Muscle layer of colon (tissue), 2 donors: ENCODE measurements at regions not wholly inside any gene's neighbourhood (a gene's known extent, or its start where the extent isn't known, plus 50 kb on each side); places are given as distances from the start of the nearest gene placed in this dataset.
"Not testable (repeated sequence)": the region's sequence is repeated elsewhere in the genome, so short reads cannot be mapped to it uniquely, and the experiment has no call there.

Source experiments
- H3K27ac ChIP-seq: one replicate; pipeline ENCODE4 v1.7.0; 2013; ENCODE audit warnings: low read depth, mild to moderate bottlenecking, low read length, moderate library complexity
- H3K27me3 ChIP-seq, 2 donors: one replicate each; pipeline ENCODE4 v1.7.0; 2013; ENCODE audit warnings: low read length in 2 of 2, mild to moderate bottlenecking in 2 of 2; ENCODE audit not compliant: insufficient read depth in 2 of 2, control insufficient read depth in 1 of 2
- H3K36me3 ChIP-seq: one replicate; pipeline ENCODE4 v1.7.0; 2013; ENCODE audit warnings: mild to moderate bottlenecking, low read length; ENCODE audit not compliant: insufficient read depth
- H3K4me1 ChIP-seq: one replicate; pipeline ENCODE4 v1.7.0; 2013; ENCODE audit warnings: mild to moderate bottlenecking, low read length; ENCODE audit not compliant: insufficient read depth
- H3K4me3 ChIP-seq, 2 donors: one replicate each; pipeline ENCODE4 v1.7.0; 2013; ENCODE audit warnings: low read length in 2 of 2, low read depth in 1 of 2, mild to moderate bottlenecking in 1 of 2, moderate library complexity in 1 of 2
- H3K9ac ChIP-seq: one replicate; pipeline ENCODE4 v1.7.0; 2013; ENCODE audit warnings: low read length
- H3K9me3 ChIP-seq: one replicate; pipeline ENCODE4 v1.7.0; 2013; ENCODE audit warnings: mild to moderate bottlenecking, low read length
- donor health status: abdominal sarcoma.
- donor health status: Adenocarcinoma of cecum.

GRCh38 chr20:22692119-22692475 lies 107.7 kb upstream of the FOXA2 start:
- Histone ChIP-seq H3K4me3 (peak overlapping the region in 1 of 2 donors; percentile 37), H3K36me3 (no peaks in the 10 kb centered on the region), H3K27me3 (no peaks in the 10 kb centered on the region), H3K4me1 (no peaks in the 10 kb centered on the region), H3K27ac (no peak overlapping the region), H3K9me3 (no peaks in the 10 kb centered on the region), H3K9ac (no peak overlapping the region)

DNA sequence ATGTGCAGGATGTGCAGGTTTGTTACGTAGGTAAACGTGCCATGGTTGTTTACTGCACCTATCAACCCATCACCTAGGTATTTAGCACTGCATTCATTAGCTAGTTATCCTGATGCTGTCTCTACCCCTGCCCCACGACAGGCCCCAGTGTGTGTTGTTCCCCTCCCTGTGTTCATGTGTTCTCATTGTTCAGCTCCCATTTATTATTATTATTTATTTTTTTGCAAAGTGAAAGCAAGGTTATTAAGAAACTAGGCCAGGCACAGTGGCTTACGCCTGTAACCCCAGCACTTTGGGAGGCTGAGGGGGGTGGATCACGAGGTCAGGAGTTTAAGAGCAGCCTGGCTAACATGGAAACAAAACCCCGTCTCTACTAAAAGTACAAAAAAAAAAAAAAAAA lies 108.2 kb upstream of the FOXA2 start:
- H3K9ac ChIP-seq, H3K36me3 ChIP-seq, H3K4me1 ChIP-seq: not testable (repeated sequence)

DNA sequence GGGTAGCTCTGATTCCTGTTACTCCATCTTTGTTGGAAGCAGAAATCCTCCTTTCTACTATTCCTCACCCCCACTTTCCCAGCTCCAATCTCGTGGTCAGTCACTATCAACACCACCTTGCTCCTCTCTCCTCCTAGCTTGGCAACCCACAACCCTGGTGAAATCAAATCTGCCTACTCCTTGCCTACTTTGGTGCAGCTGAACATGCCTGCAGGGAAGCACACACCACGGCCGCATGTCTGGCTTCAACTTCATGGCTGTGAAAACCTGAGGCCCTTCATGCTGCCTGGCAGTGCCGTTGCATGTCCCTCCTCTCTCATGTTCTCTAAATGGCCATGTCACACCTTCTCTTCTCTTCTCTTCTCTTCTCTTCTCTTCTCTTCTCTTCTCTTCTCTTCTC lies 112.4 kb upstream of the FOXA2 start:
- Histone ChIP-seq H3K27ac (no peak overlapping the region), H3K9ac (no peak overlapping the region), H3K27me3 (no peaks in the 10 kb centered on the region), H3K4me3 (no peak overlapping the region), H3K4me1 (no peaks in the 10 kb centered on the region), H3K9me3 (no peaks in the 10 kb centered on the region), H3K36me3 (no peaks in the 10 kb centered on the region)

More for the DNA sequence above, 108.2 kb upstream of the FOXA2 start:
- H3K27ac ChIP-seq, H3K9me3 ChIP-seq, H3K27me3 ChIP-seq, H3K4me3 ChIP-seq: not testable (repeated sequence)

GRCh38 chr20:22698259-22698842 lies 114.0 kb upstream of the FOXA2 start:
- no peak overlapping the region for H3K27ac ChIP-seq
- H3K4me3 ChIP-seq, result no peak overlapping the region
- no peaks in the 10 kb centered on the region for H3K36me3 ChIP-seq
- no peak overlapping the region for H3K9ac ChIP-seq
- H3K9me3 ChIP-seq, result peaks cover 8% of the 10 kb centered on the region
- no peaks in the 10 kb centered on the region for H3K4me1 ChIP-seq
- no peaks in the 10 kb centered on the region for H3K27me3 ChIP-seq

DNA sequence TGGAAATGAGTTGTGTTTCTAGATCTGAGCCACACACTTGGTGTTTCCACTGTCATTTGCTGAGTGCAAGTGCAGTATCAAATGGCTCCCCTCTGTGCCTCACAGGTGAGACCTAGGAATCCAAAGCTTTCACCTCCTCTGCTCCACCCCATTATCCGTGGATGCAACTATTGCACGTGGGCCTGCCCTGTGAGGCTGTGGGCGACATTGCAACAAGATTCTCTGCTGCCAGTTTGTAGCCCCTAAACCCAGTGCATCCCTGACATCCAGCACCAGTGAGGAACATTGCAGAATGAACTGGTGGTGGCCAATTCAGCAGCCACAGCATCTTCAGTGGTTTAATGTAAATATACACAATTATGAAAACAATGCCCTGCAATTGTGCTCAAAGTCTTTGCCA lies 115.0 kb upstream of the FOXA2 start:
- no peaks in the 10 kb centered on the region for H3K4me1 ChIP-seq
- H3K27ac ChIP-seq, result no peak overlapping the region
- no peaks in the 10 kb centered on the region for H3K27me3 ChIP-seq
- no peaks in the 10 kb centered on the region for H3K36me3 ChIP-seq
- peaks cover 8% of the 10 kb centered on the region for H3K9me3 ChIP-seq
- no peak overlapping the region for H3K9ac ChIP-seq
- H3K4me3 ChIP-seq, result no peak overlapping the region

DNA sequence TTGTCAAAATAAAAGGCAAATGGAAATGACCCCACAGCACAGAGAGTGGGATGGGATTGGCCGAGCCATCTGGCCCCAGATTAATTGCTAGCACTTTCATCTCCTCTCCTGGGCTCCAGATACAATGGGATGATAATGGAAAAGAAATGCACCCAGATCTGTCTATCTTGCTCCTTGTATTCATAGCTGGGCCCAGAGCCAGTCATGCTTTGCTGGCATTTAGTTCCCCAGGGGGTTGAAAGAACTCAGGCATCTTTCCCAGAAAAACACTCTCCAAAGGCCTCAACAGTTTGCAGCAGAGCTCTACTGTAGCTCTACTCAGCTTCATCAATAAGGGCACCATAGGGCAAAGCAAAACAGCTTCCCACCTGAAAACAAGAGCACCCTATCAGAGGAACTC lies 116.0 kb upstream of the FOXA2 start:
- Histone ChIP-seq H3K9ac (no peak overlapping the region), H3K27me3 (no peaks in the 10 kb centered on the region), H3K36me3 (no peaks in the 10 kb centered on the region), H3K4me3 (no peak overlapping the region), H3K4me1 (no peaks in the 10 kb centered on the region), H3K9me3 (peaks cover 8% of the 10 kb centered on the region), H3K27ac (no peak overlapping the region)

DNA sequence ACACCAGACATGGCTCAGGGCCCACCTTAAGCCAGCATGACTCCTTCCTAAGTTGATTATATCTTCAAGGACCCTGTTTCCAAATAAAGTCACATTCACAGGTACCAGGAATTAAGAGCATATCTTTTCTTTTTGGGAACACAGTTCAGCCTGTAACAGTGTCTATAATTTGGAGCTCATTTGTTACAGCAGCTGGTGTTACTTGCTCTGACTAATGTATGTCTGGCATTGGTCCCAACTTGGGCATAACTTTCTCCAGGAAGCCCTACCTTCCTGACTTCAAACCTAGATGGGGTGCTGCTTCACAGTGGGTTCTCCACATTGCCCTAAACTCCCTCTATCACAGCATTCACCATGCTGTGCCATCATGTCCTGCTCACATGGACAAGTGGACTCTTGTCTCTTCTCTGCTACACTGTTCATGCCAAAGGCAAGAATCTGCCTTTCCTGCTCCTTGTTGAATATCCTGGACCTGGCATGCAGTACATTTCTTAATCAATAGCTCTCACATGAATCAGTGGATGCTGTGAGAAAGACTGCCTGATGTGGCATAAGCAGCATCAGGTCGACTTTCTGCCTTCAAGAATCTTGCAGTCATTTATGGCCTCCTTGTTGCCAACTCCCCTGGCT lies 117.4 kb upstream of the FOXA2 start:
- Histone ChIP-seq H3K4me3 (no peak overlapping the region), H3K27ac (no peak overlapping the region), H3K36me3 (no peaks in the 10 kb centered on the region), H3K4me1 (no peaks in the 10 kb centered on the region), H3K9ac (no peak overlapping the region), H3K9me3 (peaks cover 8% of the 10 kb centered on the region), H3K27me3 (no peaks in the 10 kb centered on the region)

- Histone ChIP-seq H3K9ac (no peak overlapping the region), H3K36me3 (no peaks in the 10 kb centered on the region), H3K4me3 (no peak overlapping the region), H3K9me3 (peaks cover 8% of the 10 kb centered on the region), H3K4me1 (no peaks in the 10 kb centered on the region), H3K27me3 (no peaks in the 10 kb centered on the region), H3K27ac (no peak overlapping the region)
Observed at GRCh38 chr20:22703843-22704242, 119.5 kb upstream of the FOXA2 start.

GRCh38 chr20:22711971-22712755 lies 127.8 kb upstream of the FOXA2 start:
- Histone ChIP-seq H3K9me3 (no peaks in the 10 kb centered on the region), H3K4me3 (no peak overlapping the region), H3K4me1 (no peaks in the 10 kb centered on the region), H3K9ac (no peak overlapping the region), H3K27ac (no peak overlapping the region), H3K27me3 (no peaks in the 10 kb centered on the region), H3K36me3 (no peaks in the 10 kb centered on the region)

DNA sequence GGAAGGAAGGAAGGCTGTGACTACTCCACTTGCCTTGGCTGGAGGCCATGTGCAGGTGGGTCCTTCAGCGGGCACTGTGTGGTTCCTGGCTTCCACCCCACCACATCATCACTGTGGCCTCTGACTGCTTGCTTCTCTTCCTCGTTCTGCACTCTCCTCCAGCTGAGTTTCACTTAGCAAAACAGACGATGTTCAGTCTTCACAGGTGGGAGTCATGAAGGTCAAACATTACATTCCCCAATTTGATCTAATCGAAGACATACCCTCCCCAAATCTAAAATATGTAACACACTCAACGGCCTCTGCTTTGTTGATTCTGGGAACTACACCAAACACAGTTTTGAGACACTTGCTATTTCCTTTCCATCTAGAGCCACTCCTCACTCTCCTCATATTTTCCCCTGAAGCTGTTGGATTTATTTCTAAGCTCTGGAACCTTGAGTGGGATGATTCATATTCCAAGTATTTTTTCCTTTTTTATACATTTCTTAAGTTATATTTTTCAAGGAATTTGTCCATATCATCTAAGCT lies 132.5 kb upstream of the FOXA2 start:
- no peak overlapping the region for H3K4me3 ChIP-seq
- H3K27ac ChIP-seq, result no peak overlapping the region
- no peak overlapping the region for H3K9ac ChIP-seq
- no peaks in the 10 kb centered on the region for H3K9me3 ChIP-seq
- no peaks in the 10 kb centered on the region for H3K36me3 ChIP-seq
- no peaks in the 10 kb centered on the region for H3K27me3 ChIP-seq
- H3K4me1 ChIP-seq, result no peaks in the 10 kb centered on the region

DNA sequence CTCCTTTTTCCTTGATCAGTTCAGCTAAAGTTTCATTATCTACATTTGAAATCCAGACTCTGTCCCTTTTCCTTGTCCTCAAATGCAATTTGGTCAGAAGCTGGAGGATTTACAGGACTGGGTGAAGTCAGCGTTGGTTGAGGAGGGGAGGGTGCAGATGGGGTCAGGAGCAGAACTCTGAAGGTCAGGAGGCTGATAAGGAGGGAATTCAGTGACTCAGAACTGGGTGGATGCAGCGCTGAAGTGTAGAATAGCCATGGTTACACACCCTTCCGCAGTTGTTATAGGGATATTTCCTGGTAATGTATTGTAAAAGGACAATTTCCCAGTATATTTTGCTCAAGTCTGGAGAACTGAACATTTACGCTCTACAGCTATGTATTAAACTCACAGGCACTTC lies 133.1 kb upstream of the FOXA2 start:
- Histone ChIP-seq H3K36me3 (no peaks in the 10 kb centered on the region), H3K4me1 (no peaks in the 10 kb centered on the region), H3K27me3 (no peaks in the 10 kb centered on the region), H3K9ac (no peak overlapping the region), H3K27ac (no peak overlapping the region), H3K4me3 (no peak overlapping the region), H3K9me3 (no peaks in the 10 kb centered on the region)
